ENCODE measurements at regions not wholly inside any gene's neighbourhood (a gene's known extent, or its start where the extent isn't known, plus 50 kb on each side); places are given as distances from the start of the nearest gene placed in this dataset.

DNA sequence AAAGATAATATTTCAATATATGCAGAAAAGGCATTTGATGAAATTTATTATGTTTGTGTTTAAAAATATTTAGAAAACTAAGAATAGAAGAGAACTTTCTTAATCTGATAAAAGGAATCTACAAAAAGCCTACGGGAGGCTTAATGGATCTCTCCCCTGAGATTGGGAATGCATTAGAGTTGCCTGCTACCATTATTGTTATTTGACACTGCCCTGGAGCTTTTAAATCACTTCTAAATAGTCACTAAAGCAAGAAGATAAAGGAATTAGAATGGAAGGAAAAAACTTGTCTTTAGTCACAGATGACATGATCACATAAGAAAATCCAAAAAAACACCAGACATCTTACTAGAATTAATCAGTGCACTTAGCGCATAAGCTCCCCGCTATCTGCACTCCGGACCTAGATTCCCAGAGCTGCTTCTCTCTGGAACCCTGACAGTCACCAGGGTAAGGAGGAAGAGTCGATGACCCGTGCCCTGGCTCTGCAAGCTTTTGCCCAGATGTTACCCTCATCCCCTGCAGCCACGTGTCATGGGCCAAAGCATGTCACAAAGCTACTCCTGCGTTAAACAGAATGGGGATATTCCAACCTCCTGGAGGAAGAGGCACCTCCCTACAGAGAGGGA, 97.1 kb downstream of the MINAR1 start:
- no peaks in the 10 kb centered on the region for H4K20me1 ChIP-seq (ENCODE audit: insufficient read depth, low read length)
- peaks cover 3% of the 10 kb centered on the region for H3K27me3 ChIP-seq (ENCODE audit: insufficient read depth, low read length)
- no peak overlapping the region for H3K4me3 ChIP-seq (ENCODE audit: insufficient read depth, low read length)
- H3K4me1 ChIP-seq (ENCODE audit: insufficient read depth, low read length): no peaks in the 10 kb centered on the region
- TF ChIP-seq CTCF (IDR thresholded peaks at IDR 0.05; ENCODE audit: extremely low read depth, low read depth, low read length): no peak
- no peaks in the 10 kb centered on the region for H3K79me2 ChIP-seq (ENCODE audit: insufficient read depth, low read length)
- no peaks in the 10 kb centered on the region for H3K9me3 ChIP-seq (ENCODE audit: low read depth, low read length)
- H2AFZ ChIP-seq (ENCODE audit: low read length): no peak overlapping the region
- no peak for DNase-seq (ENCODE audit: insufficient read length, low spot score, missing footprints)
- no peak overlapping the region for H3K27ac ChIP-seq (ENCODE audit: low read depth, low read length)
- no peak overlapping the region for H3K4me2 ChIP-seq (ENCODE audit: insufficient read depth, low read length)
- no peaks in the 10 kb centered on the region for H3K36me3 ChIP-seq (ENCODE audit: insufficient read depth, low read length)

DNA sequence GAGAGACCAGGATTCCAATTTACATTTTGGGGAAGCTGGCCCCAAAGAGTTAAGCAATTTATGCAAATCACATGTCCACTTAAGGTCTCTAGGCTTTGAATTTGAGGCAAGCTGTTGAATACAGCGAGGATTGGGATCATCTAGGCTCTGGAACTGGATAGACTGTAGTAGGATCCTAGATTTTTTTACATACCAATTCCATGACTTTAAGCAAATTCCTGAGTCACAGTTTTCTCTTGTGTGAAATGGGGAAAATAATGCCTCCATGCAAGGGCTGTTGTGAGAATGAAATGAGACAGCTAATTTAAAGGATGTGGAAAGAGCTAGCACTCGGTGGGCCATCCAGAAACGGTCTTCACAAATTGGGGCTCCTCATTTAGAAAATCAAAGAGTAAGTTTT, 103.4 kb downstream of the MINAR1 start:
- no peaks in the 10 kb centered on the region for H3K9me3 ChIP-seq (ENCODE audit: low read depth, low read length)
- no peak overlapping the region for H3K4me2 ChIP-seq (ENCODE audit: insufficient read depth, low read length)
- no peaks in the 10 kb centered on the region for H3K27me3 ChIP-seq (ENCODE audit: insufficient read depth, low read length)
- no peaks in the 10 kb centered on the region for H3K79me2 ChIP-seq (ENCODE audit: insufficient read depth, low read length)
- no peak overlapping the region for H2AFZ ChIP-seq (ENCODE audit: low read length)
- no peak overlapping the region for H3K27ac ChIP-seq (ENCODE audit: low read depth, low read length)
- H4K20me1 ChIP-seq (ENCODE audit: insufficient read depth, low read length): no peaks in the 10 kb centered on the region
- H3K36me3 ChIP-seq (ENCODE audit: insufficient read depth, low read length): no peaks in the 10 kb centered on the region
- peak; percentile 39 for DNase-seq (ENCODE audit: insufficient read length, low spot score, missing footprints)
- no peak overlapping the region for H3K4me3 ChIP-seq (ENCODE audit: insufficient read depth, low read length)
- H3K4me1 ChIP-seq (ENCODE audit: insufficient read depth, low read length): no peaks in the 10 kb centered on the region
- no peak for TF ChIP-seq CTCF (IDR thresholded peaks at IDR 0.05; ENCODE audit: extremely low read depth, low read depth, low read length)

DNA sequence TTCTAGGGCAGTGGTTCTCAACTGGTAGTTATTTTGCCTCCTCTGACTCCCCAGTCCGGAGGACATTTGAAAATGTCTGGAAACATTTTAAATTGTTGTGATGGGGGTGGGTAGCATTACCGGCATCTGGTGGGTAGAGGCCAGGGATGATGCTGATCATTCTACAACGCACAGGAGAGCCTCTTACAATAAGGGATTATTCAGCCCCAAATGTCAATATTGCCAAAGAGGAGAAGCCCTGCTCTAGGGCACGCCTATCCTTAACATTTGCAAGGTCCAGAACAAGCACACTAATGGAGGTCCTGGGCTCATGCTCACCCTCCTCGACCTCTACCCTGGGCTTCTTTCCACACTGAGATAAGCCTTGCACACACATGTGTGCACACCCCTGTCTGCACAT, 106.4 kb downstream of the MINAR1 start:
- no peak overlapping the region for H3K27ac ChIP-seq (ENCODE audit: low read depth, low read length)
- no peak for DNase-seq (ENCODE audit: insufficient read length, low spot score, missing footprints)
- TF ChIP-seq CTCF (IDR thresholded peaks at IDR 0.05; ENCODE audit: extremely low read depth, low read depth, low read length): no peak
- no peak overlapping the region for H3K4me2 ChIP-seq (ENCODE audit: insufficient read depth, low read length)
- no peaks in the 10 kb centered on the region for H3K79me2 ChIP-seq (ENCODE audit: insufficient read depth, low read length)
- H4K20me1 ChIP-seq (ENCODE audit: insufficient read depth, low read length): no peaks in the 10 kb centered on the region
- no peaks in the 10 kb centered on the region for H3K27me3 ChIP-seq (ENCODE audit: insufficient read depth, low read length)
- H3K36me3 ChIP-seq (ENCODE audit: insufficient read depth, low read length): no peaks in the 10 kb centered on the region
- no peak overlapping the region for H3K4me3 ChIP-seq (ENCODE audit: insufficient read depth, low read length)
- no peaks in the 10 kb centered on the region for H3K9me3 ChIP-seq (ENCODE audit: low read depth, low read length)
- no peaks in the 10 kb centered on the region for H3K4me1 ChIP-seq (ENCODE audit: insufficient read depth, low read length)
- H2AFZ ChIP-seq (ENCODE audit: low read length): no peak overlapping the region

- Histone ChIP-seq H3K9me3 (ENCODE audit: low read depth, low read length) (no peaks in the 10 kb centered on the region), H3K27ac (ENCODE audit: low read depth, low read length) (no peak overlapping the region), H3K4me1 (ENCODE audit: insufficient read depth, low read length) (no peaks in the 10 kb centered on the region), H3K36me3 (ENCODE audit: insufficient read depth, low read length) (no peaks in the 10 kb centered on the region), H4K20me1 (ENCODE audit: insufficient read depth, low read length) (no peaks in the 10 kb centered on the region), H3K4me2 (ENCODE audit: insufficient read depth, low read length) (no peak overlapping the region), H3K27me3 (ENCODE audit: insufficient read depth, low read length) (no peaks in the 10 kb centered on the region), H2AFZ (ENCODE audit: low read length) (no peak overlapping the region), H3K4me3 (ENCODE audit: insufficient read depth, low read length) (no peak overlapping the region), H3K79me2 (ENCODE audit: insufficient read depth, low read length) (no peaks in the 10 kb centered on the region)
- DNase-seq (ENCODE audit: insufficient read length, low spot score, missing footprints): no peak
- TF ChIP-seq CTCF (IDR thresholded peaks at IDR 0.05; ENCODE audit: extremely low read depth, low read depth, low read length): no peak
Observed at GRCh38 chr15:79539401-79539800, 107.3 kb downstream of the MINAR1 start.

Data from osteoblast (primary cell).